ENCODE measurements at regions not wholly inside any gene's neighbourhood (a gene's known extent, or its start where the extent isn't known, plus 50 kb on each side); places are given as distances from the start of the nearest gene placed in this dataset.

DNA sequence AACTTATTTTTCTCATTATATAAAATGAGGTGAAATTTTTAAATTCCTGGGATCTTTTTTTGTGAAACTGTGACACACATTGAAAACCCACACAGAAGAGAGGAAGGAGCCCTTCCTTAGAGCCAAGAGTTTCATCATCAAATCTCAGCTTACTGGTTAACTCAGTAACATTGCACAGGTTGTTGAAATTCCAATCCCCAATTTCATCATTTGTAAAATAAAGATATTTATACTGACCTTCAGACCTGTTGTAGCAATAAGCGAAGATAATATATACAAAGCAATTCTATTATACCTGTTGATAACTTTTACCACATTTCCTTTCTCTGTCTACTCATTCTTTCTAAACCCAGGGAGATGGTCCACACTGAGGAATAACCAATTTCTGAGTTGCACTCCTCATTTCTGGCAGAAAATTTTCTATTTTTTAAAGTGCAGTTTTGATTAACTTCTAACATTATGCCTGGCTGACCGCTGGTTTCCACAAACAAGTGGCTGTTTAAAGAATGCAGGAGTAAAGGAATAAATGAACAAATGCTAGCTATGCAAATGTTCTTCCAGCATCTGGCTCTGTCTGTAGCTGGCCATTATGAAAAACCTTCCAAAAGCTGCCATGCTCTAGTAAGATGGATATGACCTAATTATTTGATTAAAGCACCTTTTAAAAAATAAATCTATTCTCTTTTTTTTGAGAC, 105.7 kb upstream of the LINC00305 start:
- BruUV-seq (replicated peaks), result no TSS peak
- no peak for FAIRE-seq
- WGBS (ENCODE audit: insufficient coverage, low coverage, missing lambda C conversion rate), result 0% methylated on average over 2 of the region's 2 CpGs

DNA sequence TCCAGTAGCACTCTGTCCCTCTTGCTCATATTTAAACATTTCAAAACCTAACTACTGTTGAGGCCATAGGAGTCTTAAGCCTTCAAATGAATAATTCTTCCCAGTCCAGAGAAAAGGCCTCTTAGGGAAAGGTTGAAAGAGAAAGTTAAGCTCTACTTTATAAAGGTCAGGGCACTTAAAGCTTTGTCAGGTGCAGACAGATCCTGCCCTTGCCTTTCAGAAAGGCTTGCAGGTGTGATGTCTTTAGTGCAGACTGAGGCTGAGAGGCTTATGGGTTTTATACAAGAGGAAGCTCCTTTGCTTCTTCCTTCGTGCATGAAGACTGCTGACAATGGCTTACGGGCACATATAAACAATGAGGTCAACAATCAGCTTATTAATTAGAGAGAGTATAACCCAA, 105.0 kb upstream of the LINC00305 start:
- POLR2A ChIA-PET, result no interaction called here
- Histone ChIP-seq H2AFZ (ENCODE audit: low read depth, low read length) (no peak overlapping the region), H3K27me3 (ENCODE audit: control insufficient read depth in 2 of 2, insufficient read depth in 2 of 2, low read length in 2 of 2) (no peaks in the 10 kb centered on the region), H3K9me3 (replicated peaks; ENCODE audit: control insufficient read depth, insufficient read depth, low read depth, low read length) (no peaks in the 10 kb centered on the region), H3K4me2 (ENCODE audit: insufficient read depth, low read length) (no peak overlapping the region), H3K27ac (ENCODE audit: extremely low read depth, low read depth, low read length) (no peak overlapping the region), H3K9ac (ENCODE audit: insufficient read depth in 1 of 2, low read depth in 2 of 2, low read length in 2 of 2) (no peak overlapping the region), H3K79me2 (ENCODE audit: control insufficient read depth, insufficient read depth, low read length) (no peaks in the 10 kb centered on the region), H3K36me3 (ENCODE audit: control insufficient read depth, insufficient read depth, low read length) (no peaks in the 10 kb centered on the region), H3K4me1 (replicated peaks in 1 of 2; ENCODE audit: control insufficient read depth in 2 of 2, insufficient read depth in 2 of 2, low read length in 2 of 2) (no peaks in the 10 kb centered on the region), H4K20me1 (replicated peaks; ENCODE audit: control insufficient read depth, insufficient read depth, low read length) (no peaks in the 10 kb centered on the region), H3K9me1 (ENCODE audit: control insufficient read depth, insufficient read depth, low read length) (no peaks in the 10 kb centered on the region), H3K4me3 (no peak overlapping the region)
- in situ Hi-C loops (cut with MboI) (no loop called here), intact Hi-C loops (cut with micrococcal nuclease) (no loop called here)
- ATAC-seq (no peak), DNase-seq (ENCODE audit: extremely low read depth in 1 of 4, low spot score in 3 of 4) (no peak), FAIRE-seq (no peak)
- CTCF ChIA-PET (ENCODE audit: low intra/inter-chr PET ratio), result no interaction called here
- BruUV-seq (replicated peaks), result no TSS peak
- 0% methylated on average over 2 of the region's 2 CpGs for WGBS (ENCODE audit: insufficient coverage, low coverage, missing lambda C conversion rate)
- TF ChIP-seq RFX1 (IDR thresholded peaks at IDR 0.05) (no peak), MTF1 (CRISPR knock-in tag; IDR thresholded peaks at IDR 0.05; ENCODE audit: borderline replicate concordance) (no peak), KLF16 (IDR thresholded peaks at IDR 0.05) (no peak), TRIM24 (IDR thresholded peaks at IDR 0.05) (no peak)
- TF ChIP-seq, protein P1, sequence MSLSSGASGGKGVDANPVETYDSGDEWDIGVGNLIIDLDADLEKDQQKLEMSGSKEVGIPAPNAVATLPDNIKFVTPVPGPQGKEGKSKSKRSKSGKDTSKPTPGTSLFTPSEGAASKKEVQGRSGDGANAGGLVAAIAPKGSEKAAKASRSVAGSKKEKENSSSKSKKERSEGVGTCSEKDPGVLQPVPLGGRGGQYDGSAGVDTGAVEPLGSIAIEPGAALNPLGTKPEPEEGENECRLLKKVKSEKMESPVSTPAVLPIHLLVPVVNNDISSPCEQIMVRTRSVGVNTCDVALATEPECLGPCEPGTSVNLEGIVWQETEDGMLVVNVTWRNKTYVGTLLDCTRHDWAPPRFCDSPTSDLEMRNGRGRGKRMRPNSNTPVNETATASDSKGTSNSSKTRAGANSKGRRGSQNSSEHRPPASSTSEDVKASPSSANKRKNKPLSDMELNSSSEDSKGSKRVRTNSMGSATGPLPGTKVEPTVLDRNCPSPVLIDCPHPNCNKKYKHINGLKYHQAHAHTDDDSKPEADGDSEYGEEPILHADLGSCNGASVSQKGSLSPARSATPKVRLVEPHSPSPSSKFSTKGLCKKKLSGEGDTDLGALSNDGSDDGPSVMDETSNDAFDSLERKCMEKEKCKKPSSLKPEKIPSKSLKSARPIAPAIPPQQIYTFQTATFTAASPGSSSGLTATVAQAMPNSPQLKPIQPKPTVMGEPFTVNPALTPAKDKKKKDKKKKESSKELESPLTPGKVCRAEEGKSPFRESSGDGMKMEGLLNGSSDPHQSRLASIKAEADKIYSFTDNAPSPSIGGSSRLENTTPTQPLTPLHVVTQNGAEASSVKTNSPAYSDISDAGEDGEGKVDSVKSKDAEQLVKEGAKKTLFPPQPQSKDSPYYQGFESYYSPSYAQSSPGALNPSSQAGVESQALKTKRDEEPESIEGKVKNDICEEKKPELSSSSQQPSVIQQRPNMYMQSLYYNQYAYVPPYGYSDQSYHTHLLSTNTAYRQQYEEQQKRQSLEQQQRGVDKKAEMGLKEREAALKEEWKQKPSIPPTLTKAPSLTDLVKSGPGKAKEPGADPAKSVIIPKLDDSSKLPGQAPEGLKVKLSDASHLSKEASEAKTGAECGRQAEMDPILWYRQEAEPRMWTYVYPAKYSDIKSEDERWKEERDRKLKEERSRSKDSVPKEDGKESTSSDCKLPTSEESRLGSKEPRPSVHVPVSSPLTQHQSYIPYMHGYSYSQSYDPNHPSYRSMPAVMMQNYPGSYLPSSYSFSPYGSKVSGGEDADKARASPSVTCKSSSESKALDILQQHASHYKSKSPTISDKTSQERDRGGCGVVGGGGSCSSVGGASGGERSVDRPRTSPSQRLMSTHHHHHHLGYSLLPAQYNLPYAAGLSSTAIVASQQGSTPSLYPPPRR (CRISPR knock-in tag; IDR thresholded peaks at IDR 0.05; ENCODE audit: borderline replicate concordance), result no peak
- TF ChIP-seq, protein P2, sequence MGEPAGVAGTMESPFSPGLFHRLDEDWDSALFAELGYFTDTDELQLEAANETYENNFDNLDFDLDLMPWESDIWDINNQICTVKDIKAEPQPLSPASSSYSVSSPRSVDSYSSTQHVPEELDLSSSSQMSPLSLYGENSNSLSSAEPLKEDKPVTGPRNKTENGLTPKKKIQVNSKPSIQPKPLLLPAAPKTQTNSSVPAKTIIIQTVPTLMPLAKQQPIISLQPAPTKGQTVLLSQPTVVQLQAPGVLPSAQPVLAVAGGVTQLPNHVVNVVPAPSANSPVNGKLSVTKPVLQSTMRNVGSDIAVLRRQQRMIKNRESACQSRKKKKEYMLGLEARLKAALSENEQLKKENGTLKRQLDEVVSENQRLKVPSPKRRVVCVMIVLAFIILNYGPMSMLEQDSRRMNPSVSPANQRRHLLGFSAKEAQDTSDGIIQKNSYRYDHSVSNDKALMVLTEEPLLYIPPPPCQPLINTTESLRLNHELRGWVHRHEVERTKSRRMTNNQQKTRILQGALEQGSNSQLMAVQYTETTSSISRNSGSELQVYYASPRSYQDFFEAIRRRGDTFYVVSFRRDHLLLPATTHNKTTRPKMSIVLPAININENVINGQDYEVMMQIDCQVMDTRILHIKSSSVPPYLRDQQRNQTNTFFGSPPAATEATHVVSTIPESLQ (CRISPR knock-in tag; IDR thresholded peaks at IDR 0.05), result no peak

More for the DNA sequence above, 105.7 kb upstream of the LINC00305 start:
- Histone ChIP-seq H3K4me2 (ENCODE audit: insufficient read depth, low read length) (no peak overlapping the region), H3K9me3 (replicated peaks; ENCODE audit: control insufficient read depth, insufficient read depth, low read depth, low read length) (no peaks in the 10 kb centered on the region), H3K79me2 (ENCODE audit: control insufficient read depth, insufficient read depth, low read length) (no peaks in the 10 kb centered on the region), H2AFZ (ENCODE audit: low read depth, low read length) (no peak overlapping the region), H3K9ac (ENCODE audit: insufficient read depth in 1 of 2, low read depth in 2 of 2, low read length in 2 of 2) (no peak overlapping the region), H3K36me3 (ENCODE audit: control insufficient read depth, insufficient read depth, low read length) (no peaks in the 10 kb centered on the region), H3K9me1 (ENCODE audit: control insufficient read depth, insufficient read depth, low read length) (no peaks in the 10 kb centered on the region), H3K4me1 (replicated peaks in 1 of 2; ENCODE audit: control insufficient read depth in 2 of 2, insufficient read depth in 2 of 2, low read length in 2 of 2) (no peaks in the 10 kb centered on the region), H3K27me3 (ENCODE audit: control insufficient read depth in 2 of 2, insufficient read depth in 2 of 2, low read length in 2 of 2) (no peaks in the 10 kb centered on the region), H3K27ac (ENCODE audit: extremely low read depth, low read depth, low read length) (no peak overlapping the region), H3K4me3 (no peak overlapping the region), H4K20me1 (replicated peaks; ENCODE audit: control insufficient read depth, insufficient read depth, low read length) (no peaks in the 10 kb centered on the region)
- intact Hi-C loops (cut with micrococcal nuclease) (no loop called here), in situ Hi-C loops (cut with MboI) (no loop called here)
- TF ChIP-seq TARDBP (IDR thresholded peaks at IDR 0.05), result no peak
- TF ChIP-seq, protein P3, sequence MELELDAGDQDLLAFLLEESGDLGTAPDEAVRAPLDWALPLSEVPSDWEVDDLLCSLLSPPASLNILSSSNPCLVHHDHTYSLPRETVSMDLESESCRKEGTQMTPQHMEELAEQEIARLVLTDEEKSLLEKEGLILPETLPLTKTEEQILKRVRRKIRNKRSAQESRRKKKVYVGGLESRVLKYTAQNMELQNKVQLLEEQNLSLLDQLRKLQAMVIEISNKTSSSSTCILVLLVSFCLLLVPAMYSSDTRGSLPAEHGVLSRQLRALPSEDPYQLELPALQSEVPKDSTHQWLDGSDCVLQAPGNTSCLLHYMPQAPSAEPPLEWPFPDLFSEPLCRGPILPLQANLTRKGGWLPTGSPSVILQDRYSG (tag; conservative IDR thresholded peaks at IDR 0.05; ENCODE audit: low read depth), result no peak
- TF ChIP-seq FOS (IDR thresholded peaks at IDR 0.05; ENCODE audit: extremely low read depth, insufficient read length), result no peak
- no peak for DNase-seq (ENCODE audit: extremely low read depth in 1 of 4, low spot score in 3 of 4)
- ChIA-PET POLR2A (no interaction called here), CTCF (ENCODE audit: low intra/inter-chr PET ratio) (no interaction called here)
- ATAC-seq, result no peak

All from K562 (cell line).